Adrenal gland (tissue), 9 donors: ENCODE measurements at regions not wholly inside any gene's neighbourhood (a gene's known extent, or its start where the extent isn't known, plus 50 kb on each side); places are given as distances from the start of the nearest gene placed in this dataset.

Source experiments
- DNase-seq, 7 donors: peaks; one replicate each; pipeline ENCODE4 v3.0.0-alpha.2; 2019 to 2020
- H3K27ac ChIP-seq, 5 donors: fragments of 200-600 bp; sonication (generic) in 4 of 5; 1 replicate in 3 of 5; 2 replicates in 2 of 5; pipeline versions ENCODE4 v1.5.1 to v1.8.0; 2016 to 2020; ENCODE audit warnings: mild to moderate bottlenecking in 1 of 5
- H3K27me3 ChIP-seq: fragments of 200-600 bp; 2 replicates; pipeline ENCODE4 v1.8.0; 2021
- H3K36me3 ChIP-seq, 2 donors: fragments of 200-600 bp; replicated peaks in 1 of 2; 1 replicate in 1 of 2; 2 replicates in 1 of 2; pipeline versions ENCODE4 v1.5.1 to v1.8.0; 2018 to 2022
- H3K4me1 ChIP-seq, 2 donors: fragments of 200-600 bp; replicated peaks in 1 of 2; 1 replicate in 1 of 2; 2 replicates in 1 of 2; pipeline versions ENCODE4 v1.5.1 to v1.8.0; 2018 to 2021
- H3K4me3 ChIP-seq, 4 donors: fragments of 200-600 bp; sonication (generic) in 3 of 4; one replicate each; pipeline ENCODE4 v1.5.1; 2016 to 2018
- H3K9me3 ChIP-seq, 3 donors: fragments of 200-600 bp; sonication (generic) in 1 of 3; replicated peaks in 1 of 3; 1 replicate in 2 of 3; 2 replicates in 1 of 3; pipeline versions ENCODE4 v1.5.1 to v1.8.0; 2016 to 2021
- POLR2A ChIP-seq, 2 donors: fragments of 450-650 bp; IDR thresholded peaks; one replicate each; pipeline ENCODE4 v1.6.1; 2017; ENCODE audit warnings: antibody characterized with exemption in 2 of 2, mild to moderate bottlenecking in 2 of 2, moderate library complexity in 1 of 2
- WGBS, 4 donors: extraction: QIAGEN DNeasy Blood & Tissue Kit in 2 of 4; methylation state at CpG; one replicate each; pipeline versions ENCODE4 v1.1.5 to v1.1.7; 2013 to 2017; 5-methylcytosine and 5-hydroxymethylcytosine counted together
- intact Hi-C, 2 donors: fragments of 100-400 bp; cut with DNase I; formaldehyde crosslinking; loops; one replicate each; pipeline versions ENCODE4 v1.14.1 to v1.15.0; 2022 to 2023
- TF ChIP-seq, protein P1 (sequence below), 6 experiments: fragments of 450-650 bp in 4 of 6; fragments of 200-600 bp in 2 of 6; sonication (generic) in 1 of 6; IDR thresholded peaks; 1 replicate in 5 of 6; 2 replicates in 1 of 6; pipeline versions ENCODE4 v1.5.1 to v1.8.0; 2016 to 2021; ENCODE audit warnings: antibody characterized with exemption in 6 of 6, mild to moderate bottlenecking in 2 of 6, moderate library complexity in 1 of 6
- donor health status: healthy with polysubstance abuse.
- donor health status: Bipolar disorder and iron deficiency.
- donor health status: DM: yes; HTN: yes; CAD: no.
- donor health status: DM: no; HTN: no; CAD: no.
- donor health status: DM: no; HTN: no; CAD: no.

DNA sequence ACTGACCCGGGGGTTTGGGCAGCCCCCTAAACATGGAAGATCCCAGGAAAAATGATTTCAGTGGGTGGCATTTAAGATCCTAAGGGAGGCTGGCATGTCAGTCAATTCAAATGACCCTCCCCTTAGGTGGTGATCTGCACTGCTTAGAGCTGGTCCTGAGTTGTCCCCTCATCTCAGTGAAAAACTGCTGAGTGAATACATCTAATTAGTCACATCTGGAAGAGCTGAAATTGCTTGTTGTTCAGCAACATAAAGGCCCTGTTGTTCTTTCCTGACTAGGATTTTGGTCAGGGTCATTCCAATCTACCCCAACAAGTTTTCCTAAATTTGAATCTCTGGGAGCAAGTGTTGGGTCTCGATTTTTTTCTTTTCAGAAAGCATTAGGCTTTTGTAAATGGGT is 126.4 kb downstream of the LCA5 start:
- H3K36me3 ChIP-seq = no peaks in the 10 kb centered on the region
- H3K27me3 ChIP-seq = no peaks in the 10 kb centered on the region
- no peak for DNase-seq
- TF ChIP-seq, protein P1, sequence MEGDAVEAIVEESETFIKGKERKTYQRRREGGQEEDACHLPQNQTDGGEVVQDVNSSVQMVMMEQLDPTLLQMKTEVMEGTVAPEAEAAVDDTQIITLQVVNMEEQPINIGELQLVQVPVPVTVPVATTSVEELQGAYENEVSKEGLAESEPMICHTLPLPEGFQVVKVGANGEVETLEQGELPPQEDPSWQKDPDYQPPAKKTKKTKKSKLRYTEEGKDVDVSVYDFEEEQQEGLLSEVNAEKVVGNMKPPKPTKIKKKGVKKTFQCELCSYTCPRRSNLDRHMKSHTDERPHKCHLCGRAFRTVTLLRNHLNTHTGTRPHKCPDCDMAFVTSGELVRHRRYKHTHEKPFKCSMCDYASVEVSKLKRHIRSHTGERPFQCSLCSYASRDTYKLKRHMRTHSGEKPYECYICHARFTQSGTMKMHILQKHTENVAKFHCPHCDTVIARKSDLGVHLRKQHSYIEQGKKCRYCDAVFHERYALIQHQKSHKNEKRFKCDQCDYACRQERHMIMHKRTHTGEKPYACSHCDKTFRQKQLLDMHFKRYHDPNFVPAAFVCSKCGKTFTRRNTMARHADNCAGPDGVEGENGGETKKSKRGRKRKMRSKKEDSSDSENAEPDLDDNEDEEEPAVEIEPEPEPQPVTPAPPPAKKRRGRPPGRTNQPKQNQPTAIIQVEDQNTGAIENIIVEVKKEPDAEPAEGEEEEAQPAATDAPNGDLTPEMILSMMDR (IDR thresholded peaks at IDR 0.05) = no peak
- TF ChIP-seq POLR2A (IDR thresholded peaks at IDR 0.05) = no peak
- H3K4me3 ChIP-seq = no peak overlapping the region
- H3K4me1 ChIP-seq = no peaks in the 10 kb centered on the region
- WGBS, 4 donors = 78 to 86% (median 80%) methylated on average over 2 of the region's 2 CpGs
- no peak overlapping the region for H3K27ac ChIP-seq
- intact Hi-C loops = no loop called here
- no peaks in the 10 kb centered on the region for H3K9me3 ChIP-seq

DNA sequence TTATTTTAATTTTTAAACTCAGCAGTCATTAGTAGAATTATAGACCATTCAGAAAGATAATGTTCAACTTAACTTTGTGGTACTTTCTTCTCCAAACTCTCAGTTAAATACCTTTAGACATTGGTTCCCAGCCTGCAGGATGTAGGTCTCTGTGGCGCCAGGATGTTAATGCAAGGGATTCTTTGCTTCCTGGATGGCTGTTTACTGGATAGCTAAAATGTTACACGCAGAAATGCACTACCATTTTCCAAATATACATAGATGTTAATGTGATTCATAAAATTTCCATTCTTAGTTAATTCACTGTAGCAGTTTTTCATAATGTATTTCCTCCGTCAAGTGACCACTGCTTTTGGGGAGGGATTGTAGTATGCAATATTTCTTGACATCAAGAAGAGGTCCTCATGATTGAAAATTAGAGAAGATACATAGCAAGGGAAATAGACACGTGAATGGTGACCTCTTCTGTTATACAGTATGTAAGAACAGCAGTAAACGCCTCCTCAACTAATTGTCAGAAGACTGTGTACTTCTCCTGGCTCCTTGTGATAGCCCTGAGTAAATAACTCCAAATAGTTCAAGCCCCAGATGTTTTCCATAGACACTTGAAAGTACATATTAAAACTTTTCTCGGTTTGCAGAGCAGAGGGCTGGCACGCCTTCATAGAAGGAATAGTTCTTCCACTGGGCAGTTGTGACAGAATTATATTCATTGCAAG is 128.8 kb downstream of the LCA5 start:
- Histone ChIP-seq H3K27ac (no peak overlapping the region), H3K9me3 (no peaks in the 10 kb centered on the region), H3K27me3 (no peaks in the 10 kb centered on the region), H3K36me3 (no peaks in the 10 kb centered on the region), H3K4me1 (no peaks in the 10 kb centered on the region), H3K4me3 (no peak overlapping the region)
- DNase-seq = no peak
- TF ChIP-seq POLR2A (IDR thresholded peaks at IDR 0.05) = no peak
- TF ChIP-seq, protein P1 (IDR thresholded peaks at IDR 0.05) = no peak
- 78 to 86% (median 79%) methylated on average over 7 of the region's 7 CpGs for WGBS, 4 donors
- intact Hi-C loops = no loop called here

DNA sequence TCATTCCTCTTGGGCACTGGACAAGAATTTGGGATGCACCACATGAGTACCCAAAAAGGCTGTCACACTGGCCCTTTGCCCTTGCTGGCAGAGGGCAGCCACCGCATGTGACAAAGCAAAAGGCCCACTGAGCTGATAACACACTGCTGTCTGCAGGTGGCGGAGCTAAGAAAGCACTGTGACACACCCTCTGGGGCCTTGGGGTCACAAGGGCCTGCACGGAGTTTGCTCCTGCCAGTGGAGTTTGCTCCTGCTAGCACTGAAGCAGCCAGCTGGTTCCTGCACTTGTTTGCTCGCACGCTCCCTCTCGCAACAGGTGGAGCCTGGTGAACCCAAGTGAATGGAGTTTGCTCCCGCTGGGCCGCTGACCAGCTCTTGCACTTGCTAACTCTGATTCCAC is 132.6 kb downstream of the LCA5 start:
- TF ChIP-seq POLR2A (IDR thresholded peaks at IDR 0.05) = no peak
- TF ChIP-seq, protein P1 (IDR thresholded peaks at IDR 0.05) = no peak
- 85 to 97% (median 93%) methylated on average over 4 to 8 of the region's 8 CpGs for WGBS, 4 donors
- Histone ChIP-seq H3K9me3 (no peaks in the 10 kb centered on the region), H3K27me3 (no peaks in the 10 kb centered on the region), H3K4me1 (no peaks in the 10 kb centered on the region), H3K36me3 (no peaks in the 10 kb centered on the region), H3K4me3 (no peak overlapping the region), H3K27ac (no peak overlapping the region)
- DNase-seq = no peak
- intact Hi-C loops = no loop called here

DNA sequence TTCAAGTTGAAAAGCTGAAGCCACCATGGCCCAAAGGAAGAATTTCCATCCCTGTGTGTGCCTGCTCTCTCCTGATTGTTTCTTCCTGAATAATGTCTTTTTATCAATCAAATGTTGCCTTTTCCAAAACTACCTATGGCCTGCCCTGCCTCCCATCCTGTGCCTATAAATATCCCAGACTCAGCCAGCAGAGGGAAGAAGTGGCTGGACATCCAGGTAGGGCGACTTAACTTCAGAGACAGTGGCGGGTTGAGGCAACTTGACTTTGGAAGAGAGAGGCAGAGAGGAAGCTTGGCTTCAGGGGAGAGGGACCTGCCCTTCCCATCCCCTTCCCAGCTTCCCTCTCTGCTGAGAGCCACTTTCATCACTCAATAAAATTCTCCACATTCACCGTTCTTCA is 133.0 kb downstream of the LCA5 start:
- Histone ChIP-seq H3K27me3 (no peaks in the 10 kb centered on the region), H3K36me3 (no peaks in the 10 kb centered on the region), H3K9me3 (no peaks in the 10 kb centered on the region), H3K4me1 (no peaks in the 10 kb centered on the region), H3K4me3 (no peak overlapping the region), H3K27ac (no peak overlapping the region)
- 57 to 99% (median 88%) methylated on average over 3 of the region's 3 CpGs for WGBS, 4 donors
- DNase-seq = no peak
- TF ChIP-seq, protein P1 (IDR thresholded peaks at IDR 0.05) = no peak
- TF ChIP-seq POLR2A (IDR thresholded peaks at IDR 0.05) = no peak
- intact Hi-C loops = no loop called here
